H9 (cell line): ENCODE measurements at regions not wholly inside any gene's neighbourhood (a gene's known extent, or its start where the extent isn't known, plus 50 kb on each side); places are given as distances from the start of the nearest gene placed in this dataset.

Source experiments
- DNase-seq: peaks from one replicate; pipeline ENCODE4 v3.0.0-alpha.2; 2017
- H2AFZ ChIP-seq: one replicate; pipeline ENCODE4 v1.6.1; 2013; ENCODE audit warnings: mild to moderate bottlenecking, low read length, control low read depth, moderate library complexity
- H2AK5ac ChIP-seq: 2 replicates; pipeline ENCODE4 v1.6.1; 2013; ENCODE audit warnings: low read length, control low read depth, mixed read lengths; ENCODE audit not compliant: insufficient read length
- H2BK120ac ChIP-seq: one replicate; pipeline ENCODE4 v1.6.1; 2013; ENCODE audit warnings: low read depth, mild to moderate bottlenecking, low read length, control low read depth, inconsistent platforms; ENCODE audit not compliant: poor library complexity, severe bottlenecking
- H2BK12ac ChIP-seq: 2 replicates; pipeline ENCODE4 v1.6.1; 2013; ENCODE audit warnings: low read length, control low read depth, mixed read lengths, low read depth; ENCODE audit not compliant: insufficient read length
- H2BK15ac ChIP-seq: 2 replicates; pipeline ENCODE4 v1.6.1; 2013; ENCODE audit warnings: low read depth, low read length, control low read depth
- H2BK20ac ChIP-seq: one replicate; pipeline ENCODE4 v1.6.1; 2013; ENCODE audit warnings: low read depth, mild to moderate bottlenecking, low read length, control low read depth, inconsistent platforms; ENCODE audit not compliant: poor library complexity, severe bottlenecking
- H2BK5ac ChIP-seq: 2 replicates; pipeline ENCODE4 v1.6.1; 2013; ENCODE audit warnings: low read length, control low read depth, mixed read lengths; ENCODE audit not compliant: insufficient read length
- H3K14ac ChIP-seq: 2 replicates; pipeline ENCODE4 v1.6.1; 2013; ENCODE audit warnings: low read length, control low read depth; ENCODE audit not compliant: insufficient read depth
- H3K18ac ChIP-seq: 2 replicates; pipeline ENCODE4 v1.6.1; 2013; ENCODE audit warnings: low read depth, mild to moderate bottlenecking, mixed read lengths, low read length, control low read depth; ENCODE audit not compliant: insufficient read length
- H3K23ac ChIP-seq: 2 replicates; pipeline ENCODE4 v1.6.1; 2013; ENCODE audit warnings: low read length, control low read depth, mixed read lengths, low read depth; ENCODE audit not compliant: insufficient read length
- H3K23me2 ChIP-seq: 2 replicates; pipeline ENCODE4 v1.6.1; 2013; ENCODE audit warnings: low read depth, mild to moderate bottlenecking, mixed read lengths, low read length, control low read depth; ENCODE audit not compliant: insufficient read length, poor library complexity, severe bottlenecking
- H3K27ac ChIP-seq: 2 replicates; pipeline ENCODE4 v1.5.1; 2013; ENCODE audit warnings: low read length, control low read depth, mixed read lengths, low read depth; ENCODE audit not compliant: insufficient read length
- H3K27me3 ChIP-seq: 2 replicates; pipeline ENCODE4 v1.6.1; 2013; ENCODE audit warnings: low read length, control low read depth, inconsistent platforms; ENCODE audit not compliant: insufficient read depth
- H3K4ac ChIP-seq: 2 replicates; pipeline ENCODE4 v1.6.1; 2013; ENCODE audit warnings: low read depth, mild to moderate bottlenecking, control low read depth, inconsistent platforms, low read length, moderate library complexity
- H3K4me1 ChIP-seq: 2 replicates; pipeline ENCODE4 v1.6.1; 2013; ENCODE audit warnings: low read length, control low read depth, inconsistent platforms; ENCODE audit not compliant: insufficient read depth
- H3K4me2 ChIP-seq: 2 replicates; pipeline ENCODE4 v1.6.1; 2013; ENCODE audit warnings: low read length, control low read depth, mixed read lengths; ENCODE audit not compliant: insufficient read length, insufficient read depth
- H3K56ac ChIP-seq: 2 replicates; pipeline ENCODE4 v1.6.1; 2013; ENCODE audit warnings: low read depth, mild to moderate bottlenecking, mixed read lengths, low read length, control low read depth; ENCODE audit not compliant: insufficient read length
- H3K79me1 ChIP-seq: 2 replicates; pipeline ENCODE4 v1.6.1; 2013; ENCODE audit warnings: low read depth, mild to moderate bottlenecking, moderate library complexity, low read length, control low read depth, inconsistent platforms; ENCODE audit not compliant: insufficient read depth, poor library complexity, severe bottlenecking
- H3K79me2 ChIP-seq: 2 replicates; pipeline ENCODE4 v1.6.1; 2013; ENCODE audit warnings: low read length, control low read depth, inconsistent platforms; ENCODE audit not compliant: insufficient read depth
- H3K9ac ChIP-seq: 2 replicates; pipeline ENCODE4 v1.6.1; 2013; ENCODE audit warnings: low read length, control low read depth, mixed read lengths; ENCODE audit not compliant: insufficient read length; ENCODE audit errors: extremely low read depth
- H3K9me3 ChIP-seq: one replicate; pipeline ENCODE4 v1.6.1; 2013; ENCODE audit warnings: low read depth, low read length, inconsistent platforms; ENCODE audit not compliant: control insufficient read depth
- H3T11ph ChIP-seq: one replicate; pipeline ENCODE4 v1.6.1; 2013; ENCODE audit warnings: mild to moderate bottlenecking, low read length, control low read depth, inconsistent platforms
- H4K20me1 ChIP-seq: one replicate; pipeline ENCODE4 v1.6.1; 2013; ENCODE audit not compliant: control insufficient read depth, insufficient read length, insufficient read depth
- H4K5ac ChIP-seq: 2 replicates; pipeline ENCODE4 v1.6.1; 2013; ENCODE audit warnings: low read depth, mild to moderate bottlenecking, mixed read lengths, low read length, control low read depth; ENCODE audit not compliant: insufficient read length
- H4K8ac ChIP-seq: replicated peaks from 2 replicates; pipeline ENCODE4 v1.6.1; 2013; ENCODE audit warnings: low read length, control low read depth, mixed read lengths, low read depth; ENCODE audit not compliant: insufficient read length
- H4K91ac ChIP-seq: 2 replicates; pipeline ENCODE4 v1.6.1; 2013; ENCODE audit warnings: low read depth, mild to moderate bottlenecking, moderate library complexity, mixed read lengths, low read length, control low read depth; ENCODE audit not compliant: insufficient read length
- H3K27ac Mint-ChIP-seq, 3 experiments: 2 replicates in 2 of 3; 3 replicates in 1 of 3; pipeline ENCODE4 v1.8.0; 2020 to 2021; ENCODE audit warnings: mixed read lengths in 3 of 3, mild to moderate bottlenecking in 1 of 3, moderate library complexity in 1 of 3
- H3K27me3 Mint-ChIP-seq: 2 replicates; pipeline ENCODE4 v1.8.0; 2021; ENCODE audit warnings: low read depth, mild to moderate bottlenecking, moderate library complexity, mixed read lengths
- H3K36me3 Mint-ChIP-seq, 3 experiments: 2 replicates in 2 of 3; 3 replicates in 1 of 3; pipeline ENCODE4 v1.8.0; 2020 to 2021; ENCODE audit warnings: low read depth in 3 of 3, mixed read lengths in 3 of 3; ENCODE audit not compliant: insufficient read depth in 1 of 3
- H3K4me1 Mint-ChIP-seq, 2 experiments: 2 replicates each; pipeline ENCODE4 v1.8.0; 2020; ENCODE audit warnings: mixed read lengths in 2 of 2
- H3K4me3 Mint-ChIP-seq, 2 experiments: 2 replicates in 1 of 2; 3 replicates in 1 of 2; pipeline ENCODE4 v1.8.0; 2020 to 2021; ENCODE audit warnings: mild to moderate bottlenecking in 2 of 2, mixed read lengths in 2 of 2, moderate library complexity in 1 of 2
- H3K9me3 Mint-ChIP-seq, 2 experiments: 2 replicates in 1 of 2; 3 replicates in 1 of 2; pipeline ENCODE4 v1.8.0; 2020; ENCODE audit warnings: mild to moderate bottlenecking in 2 of 2, mixed read lengths in 2 of 2, moderate library complexity in 1 of 2
- CTCF ChIP-seq: fragments of 200-600 bp; sonication (generic); conservative IDR thresholded peaks from 3 replicates; pipeline ENCODE4 v1.8.0; 2021; ENCODE audit warnings: antibody characterized with exemption, mild to moderate bottlenecking
- WGBS: extraction: QIAGEN DNeasy Blood & Tissue Kit; methylation state at CpG from one replicate; pipeline ENCODE4 v1.1.7; 2013; ENCODE audit warnings: missing lambda C conversion rate, low lambda C conversion rate, mixed read lengths; ENCODE audit not compliant: insufficient read length; ENCODE audit errors: extremely low coverage; 5-methylcytosine and 5-hydroxymethylcytosine counted together

- Histone ChIP-seq H3K27me3 (no peaks in the 10 kb centered on the region), H2AK5ac (no peak overlapping the region), H4K5ac (no peak overlapping the region), H2BK12ac (no peak overlapping the region), H3K79me2 (no peaks in the 10 kb centered on the region), H4K8ac (no peak overlapping the region), H2BK5ac (no peak overlapping the region), H4K20me1 (no peaks in the 10 kb centered on the region), H3K4ac (no peak overlapping the region), H3K4me2 (no peak overlapping the region), H2BK20ac (no peak overlapping the region), H3K79me1 (no peaks in the 10 kb centered on the region), H3K56ac (no peak overlapping the region), H3K9ac (no peak overlapping the region), H3K27ac (no peak overlapping the region), H4K91ac (no peak overlapping the region), H3K23ac (no peak overlapping the region), H2BK120ac (no peak overlapping the region), H3K9me3 (no peaks in the 10 kb centered on the region), H3T11ph (no peak overlapping the region), H2AFZ (no peak overlapping the region), H3K18ac (no peak overlapping the region), H3K23me2 (no peaks in the 10 kb centered on the region), H2BK15ac (no peak overlapping the region), H3K14ac (no peak overlapping the region), H3K4me1 (no peaks in the 10 kb centered on the region)
- peaks cover 6% of the 10 kb centered on the region for H3K27me3 Mint-ChIP-seq
- peaks cover 3 to 11% of the 10 kb centered on the region in 2 experiments; a peak in 3 of 5 replicates for H3K9me3 Mint-ChIP-seq
- WGBS, result no CpG with 5 or more reads among the region's 2 CpGs
- H3K36me3 Mint-ChIP-seq, result peaks cover 0 to 5% (median 0%) of the 10 kb centered on the region in 3 experiments; a peak in 2 of 7 replicates
- DNase-seq, result no peak
- H3K4me1 Mint-ChIP-seq, result no peaks in the 10 kb centered on the region
- no peak overlapping the region for H3K27ac Mint-ChIP-seq
- no peak for TF ChIP-seq CTCF
- no peak overlapping the region for H3K4me3 Mint-ChIP-seq
These were observed 214.1 kb upstream of the ANKH start for GRCh38 chr5:15085671-15086070.
